ENCODE measurements at regions not wholly inside any gene's neighbourhood (a gene's known extent, or its start where the extent isn't known, plus 50 kb on each side); places are given as distances from the start of the nearest gene placed in this dataset.

DNA sequence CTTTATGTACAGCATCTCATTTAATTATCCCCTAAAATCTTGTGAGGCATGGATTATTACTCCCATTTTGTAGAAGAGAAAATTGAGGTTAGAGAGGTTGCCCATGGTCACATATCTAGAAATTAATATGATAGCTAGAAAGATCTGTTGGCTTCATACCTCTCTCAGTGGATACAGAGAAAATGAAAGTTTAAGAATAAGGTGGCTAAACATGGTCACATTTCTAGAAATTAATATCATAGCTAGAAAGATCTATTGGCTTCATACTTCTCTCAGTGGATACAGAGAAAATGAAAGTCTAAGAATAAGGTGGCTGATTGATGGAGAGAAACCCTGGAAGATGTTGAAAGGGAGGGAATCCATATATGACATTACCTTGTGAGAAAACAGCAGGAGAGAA is 260.7 kb upstream of the MAN1A1 start:
- Mint-ChIP-seq H3K4me3 (no peak overlapping the region), H3K4me1 (peaks cover 0 to 2% (median 0%) of the 10 kb centered on the region in 3 donors), H3K27me3 (no peaks in the 10 kb centered on the region), H3K9me3 (no peaks in the 10 kb centered on the region), H3K36me3 (peaks cover 2% of the 10 kb centered on the region), H3K27ac (no peak overlapping the region)

DNA sequence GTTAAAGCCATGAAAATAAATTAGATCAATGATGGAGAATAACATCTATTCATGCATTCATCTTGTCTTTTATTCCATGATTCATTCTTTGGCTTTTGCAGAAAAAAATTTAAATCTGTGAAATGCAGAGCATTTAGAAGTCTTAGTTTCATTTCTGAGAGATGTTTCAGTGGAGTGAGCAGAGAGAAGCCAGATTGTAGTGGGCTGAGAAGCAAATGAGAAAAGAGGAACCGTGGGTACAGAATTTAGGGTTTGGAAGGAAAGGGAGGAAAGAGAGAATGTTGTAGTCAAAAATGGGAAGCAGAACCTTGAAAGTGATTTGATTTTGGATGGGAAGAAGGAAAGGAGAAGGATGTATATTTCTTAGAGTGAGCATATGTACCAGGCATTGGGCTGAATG is 260.3 kb upstream of the MAN1A1 start:
- H3K9me3 Mint-ChIP-seq = no peaks in the 10 kb centered on the region
- peaks cover 2% of the 10 kb centered on the region for H3K36me3 Mint-ChIP-seq

DNA sequence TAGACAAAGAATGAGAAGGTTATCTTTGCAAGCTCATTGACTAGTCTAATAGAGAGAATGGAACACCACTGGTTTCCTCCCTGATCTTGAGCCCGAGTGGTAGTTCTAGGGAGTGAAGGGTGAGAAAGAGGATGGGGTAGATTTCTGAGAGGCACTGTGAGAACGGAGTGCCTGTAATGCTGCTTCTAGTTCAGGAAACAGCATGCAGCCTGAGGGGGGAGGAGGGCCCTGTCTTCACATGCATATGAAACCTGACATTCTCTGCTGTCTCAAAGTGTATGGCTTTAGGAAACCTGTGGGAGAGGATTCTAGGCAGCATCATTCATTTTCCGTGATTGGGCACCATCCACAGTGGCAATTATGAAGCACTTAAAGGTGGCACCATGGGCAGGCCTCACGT is 259.4 kb upstream of the MAN1A1 start:
- H3K36me3 Mint-ChIP-seq = peaks cover 2% of the 10 kb centered on the region
- no peak overlapping the region for H3K27ac Mint-ChIP-seq
- H3K27me3 Mint-ChIP-seq = no peaks in the 10 kb centered on the region
- H3K9me3 Mint-ChIP-seq = no peaks in the 10 kb centered on the region
- no peak overlapping the region for H3K4me3 Mint-ChIP-seq
- peaks cover 0 to 2% (median 0%) of the 10 kb centered on the region in 3 donors for H3K4me1 Mint-ChIP-seq

More for the DNA sequence above, 260.3 kb upstream of the MAN1A1 start:
- no peak overlapping the region for H3K4me3 Mint-ChIP-seq
- no peak overlapping the region for H3K27ac Mint-ChIP-seq
- no peaks in the 10 kb centered on the region for H3K27me3 Mint-ChIP-seq
- H3K4me1 Mint-ChIP-seq = peaks cover 0 to 2% (median 0%) of the 10 kb centered on the region in 3 donors

DNA sequence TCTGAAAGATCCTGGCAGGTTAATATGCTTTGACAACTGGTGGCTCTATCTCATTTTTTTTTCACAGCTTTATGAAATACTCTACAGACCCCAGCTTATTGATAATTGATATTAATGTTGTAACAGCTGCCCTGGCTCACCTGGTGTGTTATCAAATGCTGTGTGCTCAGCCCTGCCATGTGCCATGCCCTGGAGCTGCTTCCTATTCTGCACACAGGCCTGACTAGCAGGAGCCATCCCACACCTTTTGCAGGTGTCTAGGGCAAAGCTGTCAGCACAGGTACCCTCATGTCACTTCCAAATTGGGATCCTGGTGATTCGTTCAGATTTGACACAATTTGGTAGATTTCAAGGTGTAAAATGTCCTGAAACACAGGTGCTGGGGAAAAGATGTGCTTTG is 254.6 kb upstream of the MAN1A1 start:
- Mint-ChIP-seq H3K27me3 (no peaks in the 10 kb centered on the region), H3K4me1 (no peaks in the 10 kb centered on the region), H3K9me3 (no peaks in the 10 kb centered on the region), H3K4me3 (no peak overlapping the region), H3K27ac (no peak overlapping the region), H3K36me3 (peaks cover 2% of the 10 kb centered on the region)

DNA sequence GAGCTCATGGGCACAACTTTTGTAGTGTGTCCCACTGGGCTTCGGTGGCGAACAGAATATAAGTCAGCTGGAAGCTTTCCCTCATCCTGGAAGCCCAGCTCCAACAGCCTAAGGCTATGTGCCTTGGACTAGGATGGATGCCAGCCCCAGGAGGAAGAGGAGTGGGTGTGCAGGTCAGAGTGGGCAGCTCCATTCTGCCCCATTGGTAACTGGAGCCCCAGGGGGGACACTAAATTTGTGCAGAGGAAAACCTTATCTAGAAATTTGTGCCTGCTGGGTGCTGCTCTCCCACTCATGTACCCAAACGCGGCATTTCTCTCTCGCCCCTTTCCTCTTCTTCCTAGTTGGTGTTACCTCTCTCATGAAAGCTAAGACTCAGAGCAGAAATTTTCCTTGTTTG is 253.9 kb upstream of the MAN1A1 start:
- H3K36me3 Mint-ChIP-seq = peaks cover 2% of the 10 kb centered on the region
- no peak overlapping the region for H3K4me3 Mint-ChIP-seq
- H3K27me3 Mint-ChIP-seq = no peaks in the 10 kb centered on the region
- no peaks in the 10 kb centered on the region for H3K9me3 Mint-ChIP-seq
- no peak overlapping the region for H3K27ac Mint-ChIP-seq
- no peaks in the 10 kb centered on the region for H3K4me1 Mint-ChIP-seq

DNA sequence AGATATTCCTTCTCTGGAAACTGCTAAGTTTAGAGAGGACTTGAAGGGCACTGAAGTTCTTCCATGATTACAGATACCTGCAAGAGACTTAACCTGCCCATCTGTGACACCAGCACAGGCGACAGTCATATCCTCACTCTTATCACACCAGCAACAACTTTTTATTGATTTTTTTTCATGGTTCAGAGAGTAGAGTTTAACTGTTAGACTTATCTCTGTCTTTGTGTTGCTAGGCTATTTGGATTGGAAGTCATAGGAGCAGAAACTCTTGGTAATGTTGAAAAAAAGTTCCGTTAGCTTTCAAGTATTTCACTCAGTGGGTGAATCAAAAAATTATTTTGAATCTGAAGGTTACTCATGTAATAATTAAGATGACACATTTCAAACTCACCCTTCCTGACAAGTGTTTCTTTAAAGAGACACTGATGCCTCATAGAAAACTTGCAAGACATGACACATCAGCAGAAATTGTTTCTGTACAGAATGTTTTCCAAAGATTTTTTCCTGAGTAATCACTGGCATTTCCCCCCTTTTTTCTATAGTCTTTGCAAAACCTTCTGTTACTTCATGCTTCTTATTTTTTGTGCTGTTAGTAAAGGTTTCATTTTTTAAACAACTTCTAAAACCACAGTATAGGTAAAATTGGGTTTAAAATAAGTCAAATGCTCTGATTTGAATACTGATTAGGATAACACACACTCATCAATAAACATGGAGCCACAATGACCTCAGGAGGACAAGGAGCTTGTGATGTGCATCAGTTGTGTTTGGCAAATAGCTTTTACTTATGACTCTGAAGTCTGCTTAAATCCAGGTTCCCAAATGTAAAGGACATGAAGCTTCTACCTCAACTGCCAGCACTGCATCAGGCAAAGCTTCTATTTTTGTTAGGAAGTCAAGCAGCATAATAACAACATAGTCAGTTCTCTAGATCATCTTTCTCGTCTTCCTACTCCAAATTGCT is 252.9 kb upstream of the MAN1A1 start:
- no peaks in the 10 kb centered on the region for H3K4me1 Mint-ChIP-seq
- no peaks in the 10 kb centered on the region for H3K9me3 Mint-ChIP-seq
- no peak overlapping the region for H3K27ac Mint-ChIP-seq
- H3K4me3 Mint-ChIP-seq = no peak overlapping the region
- peaks cover 3% of the 10 kb centered on the region for H3K36me3 Mint-ChIP-seq
- H3K27me3 Mint-ChIP-seq = no peaks in the 10 kb centered on the region

DNA sequence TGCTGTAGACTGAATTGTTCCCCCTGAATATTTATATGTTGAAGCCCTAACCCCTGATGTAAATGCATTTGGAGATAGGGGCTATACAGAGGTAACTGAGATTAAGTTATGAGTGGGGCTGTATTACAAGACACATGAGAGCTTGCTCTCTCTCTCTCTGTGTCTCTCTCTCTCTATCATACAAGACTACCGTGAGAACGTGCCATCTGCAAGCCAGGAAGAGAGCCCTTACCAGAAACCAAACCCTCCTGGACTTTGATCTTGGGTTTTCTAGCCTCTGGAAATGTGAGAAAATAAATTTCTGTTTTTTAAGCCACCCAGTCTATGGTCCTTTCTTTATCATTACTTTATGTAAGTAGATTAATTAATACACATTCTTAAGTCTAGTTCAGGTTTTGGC is 249.3 kb upstream of the MAN1A1 start:
- Mint-ChIP-seq H3K4me1 (no peaks in the 10 kb centered on the region), H3K27ac (no peak overlapping the region), H3K36me3 (peaks cover 1% of the 10 kb centered on the region), H3K27me3 (no peaks in the 10 kb centered on the region), H3K9me3 (peaks cover 0 to under 1% (median 0%) of the 10 kb centered on the region in 3 donors), H3K4me3 (no peak overlapping the region)

DNA sequence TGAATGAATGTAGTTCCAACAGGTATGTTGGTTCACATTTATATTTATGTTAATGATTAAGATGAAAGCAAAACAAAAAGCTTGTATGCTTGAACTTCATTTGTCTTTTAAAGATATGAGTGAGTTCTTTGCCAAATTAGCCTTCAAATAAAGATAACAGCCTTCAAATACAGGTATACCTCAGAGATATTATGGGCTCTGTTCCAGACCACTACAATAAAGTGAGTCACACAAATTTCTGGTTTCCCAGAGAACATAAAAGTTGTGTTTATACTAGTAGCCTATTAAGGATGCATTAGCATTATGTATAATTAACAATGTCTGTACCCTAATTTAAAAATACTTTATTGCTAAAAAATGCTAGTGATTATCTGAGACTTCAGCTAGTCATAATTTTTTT is 245.3 kb upstream of the MAN1A1 start:
- Mint-ChIP-seq H3K27me3 (no peaks in the 10 kb centered on the region), H3K4me1 (no peaks in the 10 kb centered on the region), H3K9me3 (peaks cover 0 to 1% (median 0%) of the 10 kb centered on the region in 3 donors), H3K27ac (no peak overlapping the region), H3K36me3 (peaks cover 1% of the 10 kb centered on the region), H3K4me3 (no peak overlapping the region)

DNA sequence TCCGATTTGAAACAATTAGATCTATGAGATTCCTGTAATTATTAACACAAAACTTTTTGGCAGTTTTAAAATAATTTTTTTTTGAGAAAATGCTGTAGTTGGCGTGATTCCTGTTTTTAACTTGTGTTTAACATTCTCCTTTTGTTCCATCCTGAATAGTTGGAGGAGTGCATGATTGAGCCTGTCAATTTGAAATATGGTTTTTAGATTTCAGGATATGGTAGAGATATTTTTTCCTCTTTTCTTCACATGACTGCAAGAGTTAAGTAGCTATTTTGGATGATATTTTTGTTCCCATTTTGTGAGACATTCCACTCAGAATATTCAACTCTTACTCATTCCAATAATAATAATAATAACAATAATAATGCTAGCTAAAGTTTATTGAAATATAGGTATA is 241.7 kb upstream of the MAN1A1 start:
- peaks cover 0 to 4% (median 0%) of the 10 kb centered on the region in 3 donors for H3K4me1 Mint-ChIP-seq
- H3K27ac Mint-ChIP-seq = no peak overlapping the region
- H3K9me3 Mint-ChIP-seq = peaks cover 0 to 1% (median 0%) of the 10 kb centered on the region in 3 donors
- no peaks in the 10 kb centered on the region for H3K27me3 Mint-ChIP-seq
- no peak overlapping the region for H3K4me3 Mint-ChIP-seq
- no peaks in the 10 kb centered on the region for H3K36me3 Mint-ChIP-seq

DNA sequence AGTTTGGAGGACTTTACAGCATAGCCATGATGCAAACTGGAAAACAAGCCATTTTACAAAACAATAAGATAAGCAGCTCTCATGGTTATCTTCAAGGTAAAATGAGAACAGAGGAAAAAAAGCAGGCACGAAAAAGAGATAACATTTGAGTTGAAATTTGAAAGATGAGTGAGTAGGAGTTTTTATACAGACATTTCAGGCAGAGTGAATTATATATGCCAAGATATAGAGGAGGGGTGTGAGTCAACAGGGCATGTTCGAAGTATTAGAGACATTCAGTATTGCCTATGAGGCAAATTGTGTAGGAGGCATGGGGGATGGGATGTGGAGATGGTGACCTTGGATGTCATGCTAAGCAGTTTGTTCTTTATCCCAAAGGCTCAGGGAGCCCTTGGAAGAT is 240.5 kb upstream of the MAN1A1 start:
- Mint-ChIP-seq H3K4me1 (peaks cover 0 to 4% (median 0%) of the 10 kb centered on the region in 3 donors), H3K9me3 (peaks cover 0 to 1% (median 0%) of the 10 kb centered on the region in 3 donors), H3K4me3 (no peak overlapping the region), H3K27ac (no peak overlapping the region), H3K27me3 (no peaks in the 10 kb centered on the region), H3K36me3 (no peaks in the 10 kb centered on the region)

DNA sequence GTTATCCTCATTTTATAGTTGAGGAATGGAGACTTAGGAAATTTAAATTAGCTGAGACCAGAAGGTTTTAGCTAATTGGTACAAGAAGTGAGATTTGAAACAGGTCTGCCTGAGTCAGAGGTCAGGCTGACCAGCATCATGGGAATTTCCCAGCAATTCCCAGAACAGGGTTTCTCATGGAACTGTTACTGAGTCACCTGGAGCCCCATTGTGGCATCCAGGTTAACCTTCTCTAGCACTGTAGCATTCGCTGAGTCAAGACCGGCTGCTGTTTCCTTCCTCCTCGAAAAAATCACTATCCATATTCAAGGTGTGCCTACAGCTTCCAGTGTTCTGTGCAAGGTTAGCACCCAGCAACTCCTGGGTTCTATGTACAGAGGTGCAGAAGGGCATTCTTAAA is 238.0 kb upstream of the MAN1A1 start:
- Mint-ChIP-seq H3K4me1 (peaks cover 0 to 4% (median 0%) of the 10 kb centered on the region in 3 donors), H3K27me3 (no peaks in the 10 kb centered on the region), H3K27ac (no peak overlapping the region), H3K4me3 (no peak overlapping the region), H3K9me3 (no peaks in the 10 kb centered on the region), H3K36me3 (no peaks in the 10 kb centered on the region)

DNA sequence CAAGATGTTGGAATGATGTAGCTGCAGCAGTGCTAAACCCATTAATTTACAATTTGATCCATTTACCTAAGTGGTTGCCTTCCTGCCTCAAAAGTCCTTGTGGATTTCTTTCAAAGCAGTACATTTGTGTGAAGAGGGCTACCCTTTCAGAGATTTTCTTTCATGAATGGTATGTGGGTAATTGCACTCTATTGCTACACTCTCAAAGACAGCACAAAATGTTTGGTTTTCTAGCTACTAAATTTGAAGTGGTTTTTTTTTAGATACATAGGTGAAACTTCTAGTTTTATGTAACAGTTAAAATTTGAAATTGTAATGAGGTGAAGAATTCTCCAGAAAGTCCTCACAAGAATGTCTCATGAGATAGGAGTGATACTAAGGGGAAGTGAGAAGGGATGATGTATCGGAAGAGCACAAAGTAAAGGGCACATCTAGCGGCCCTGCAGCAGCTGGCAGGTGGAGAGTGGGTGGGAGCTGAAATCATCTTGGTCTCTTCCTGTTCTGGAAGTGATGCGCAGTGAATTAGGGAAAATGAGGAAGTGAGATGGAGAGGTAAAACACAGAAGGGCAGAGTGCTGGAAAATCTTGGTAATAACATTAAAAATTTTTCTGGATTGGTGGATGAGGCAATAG is 236.8 kb upstream of the MAN1A1 start:
- no peaks in the 10 kb centered on the region for H3K27me3 Mint-ChIP-seq
- H3K27ac Mint-ChIP-seq = no peak overlapping the region
- H3K9me3 Mint-ChIP-seq = no peaks in the 10 kb centered on the region
- no peaks in the 10 kb centered on the region for H3K36me3 Mint-ChIP-seq
- H3K4me3 Mint-ChIP-seq = no peak overlapping the region
- H3K4me1 Mint-ChIP-seq = peaks cover 0 to 4% (median 0%) of the 10 kb centered on the region in 3 donors

DNA sequence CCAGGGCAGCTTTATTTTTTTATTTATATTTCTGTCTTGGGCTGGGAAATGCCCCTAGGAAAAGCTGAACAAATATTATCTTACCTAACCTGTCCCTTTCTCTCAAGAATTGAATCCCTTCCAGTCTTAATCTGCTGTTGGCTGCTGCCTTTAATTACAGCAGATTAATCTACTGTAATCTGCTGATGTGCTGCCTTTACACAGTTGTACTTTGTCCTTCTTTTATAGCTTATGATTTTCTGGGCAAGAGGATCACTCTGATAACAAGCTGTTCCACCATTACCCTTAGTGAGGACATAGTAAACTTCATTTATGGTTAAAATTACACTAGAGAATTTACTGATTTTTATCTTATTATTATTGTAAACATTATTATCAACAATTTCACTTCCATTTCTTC is 234.5 kb upstream of the MAN1A1 start:
- no peaks in the 10 kb centered on the region for H3K9me3 Mint-ChIP-seq
- no peaks in the 10 kb centered on the region for H3K27me3 Mint-ChIP-seq
- H3K4me1 Mint-ChIP-seq = peaks cover 0 to 4% (median 0%) of the 10 kb centered on the region in 3 donors
- H3K36me3 Mint-ChIP-seq = no peaks in the 10 kb centered on the region
- H3K27ac Mint-ChIP-seq = no peak overlapping the region
- H3K4me3 Mint-ChIP-seq = no peak overlapping the region

DNA sequence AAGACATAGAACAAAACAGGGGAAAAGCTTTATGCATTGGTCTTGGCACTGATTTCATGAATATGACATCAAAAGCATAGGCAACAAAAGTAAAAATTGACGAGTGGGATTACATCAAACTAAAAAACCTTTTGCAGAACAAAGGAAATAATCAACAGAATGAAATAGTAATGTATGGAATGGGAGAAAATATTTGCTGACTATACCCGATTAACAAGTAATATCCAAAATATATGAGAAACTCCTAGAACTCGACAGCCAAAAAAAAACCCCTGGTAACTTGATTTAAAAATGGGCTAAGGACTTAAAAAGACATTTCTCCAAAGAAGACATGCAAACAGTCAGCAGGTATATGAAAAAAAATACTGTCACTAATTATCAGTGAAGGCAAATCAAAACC is 231.7 kb upstream of the MAN1A1 start:
- Mint-ChIP-seq H3K4me1 (no peaks in the 10 kb centered on the region), H3K36me3 (no peaks in the 10 kb centered on the region), H3K27me3 (no peaks in the 10 kb centered on the region), H3K9me3 (peaks cover 2 to 15% (median 10%) of the 10 kb centered on the region in 3 donors), H3K4me3 (no peak overlapping the region), H3K27ac (no peak overlapping the region)

DNA sequence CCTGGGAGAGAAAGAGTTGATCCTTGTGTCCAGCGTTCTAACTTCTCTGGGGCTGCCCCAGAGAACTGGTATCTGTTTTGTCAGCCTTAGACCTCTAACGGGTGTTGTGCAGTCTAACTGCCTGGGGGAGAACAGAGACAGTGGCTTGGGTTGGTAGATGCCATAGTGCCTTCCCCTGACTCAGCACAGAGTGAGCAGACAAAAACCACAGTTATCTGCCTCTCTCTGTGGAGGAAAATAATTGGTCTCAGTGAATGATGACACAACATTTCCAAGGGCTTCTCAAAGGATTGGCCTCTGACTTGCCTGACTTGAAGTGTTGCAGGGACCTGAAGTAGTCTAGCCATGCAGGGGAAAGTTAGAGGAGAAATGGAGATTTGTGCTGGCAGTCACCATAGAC is 226.2 kb upstream of the MAN1A1 start:
- peaks cover 2 to 26% (median 18%) of the 10 kb centered on the region in 3 donors for H3K9me3 Mint-ChIP-seq
- no peak overlapping the region for H3K27ac Mint-ChIP-seq
- H3K4me3 Mint-ChIP-seq = no peak overlapping the region
- H3K27me3 Mint-ChIP-seq = no peaks in the 10 kb centered on the region
- H3K4me1 Mint-ChIP-seq = no peaks in the 10 kb centered on the region
- peaks cover 1% of the 10 kb centered on the region for H3K36me3 Mint-ChIP-seq

DNA sequence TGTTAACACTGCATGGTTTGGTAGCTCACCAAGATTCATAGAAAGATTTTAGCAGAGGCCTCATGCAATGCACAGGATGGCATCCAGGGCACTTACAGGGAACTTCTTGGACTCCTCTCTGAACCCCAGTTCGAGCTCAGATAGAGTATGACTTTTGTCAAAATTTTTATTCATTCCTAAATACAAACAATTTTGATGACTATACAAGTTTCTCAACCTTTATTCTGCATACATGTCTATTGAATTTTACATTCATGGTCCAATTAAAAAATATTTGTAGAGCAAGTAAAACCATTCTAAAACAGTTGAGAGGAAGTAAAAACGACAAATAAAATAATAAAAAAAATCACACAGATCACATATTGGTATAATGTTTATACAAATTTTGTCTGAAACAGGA is 219.0 kb upstream of the MAN1A1 start:
- no peaks in the 10 kb centered on the region for H3K4me1 Mint-ChIP-seq
- no peaks in the 10 kb centered on the region for H3K9me3 Mint-ChIP-seq
- H3K36me3 Mint-ChIP-seq = peaks cover 1% of the 10 kb centered on the region
- no peak overlapping the region for H3K27ac Mint-ChIP-seq
- H3K4me3 Mint-ChIP-seq = no peak overlapping the region
- H3K27me3 Mint-ChIP-seq = no peaks in the 10 kb centered on the region

Data from IgD-negative memory B cell (primary cell).